ENCODE measurements at regions not wholly inside any gene's neighbourhood (a gene's known extent, or its start where the extent isn't known, plus 50 kb on each side); places are given as distances from the start of the nearest gene placed in this dataset.
A peak's percentile ranks its signal among the peaks of the same experiment; 100 is the strongest.
"Not testable (repeated sequence)": the region's sequence is repeated elsewhere in the genome, so short reads cannot be mapped to it uniquely, and the experiment has no call there.

DNA sequence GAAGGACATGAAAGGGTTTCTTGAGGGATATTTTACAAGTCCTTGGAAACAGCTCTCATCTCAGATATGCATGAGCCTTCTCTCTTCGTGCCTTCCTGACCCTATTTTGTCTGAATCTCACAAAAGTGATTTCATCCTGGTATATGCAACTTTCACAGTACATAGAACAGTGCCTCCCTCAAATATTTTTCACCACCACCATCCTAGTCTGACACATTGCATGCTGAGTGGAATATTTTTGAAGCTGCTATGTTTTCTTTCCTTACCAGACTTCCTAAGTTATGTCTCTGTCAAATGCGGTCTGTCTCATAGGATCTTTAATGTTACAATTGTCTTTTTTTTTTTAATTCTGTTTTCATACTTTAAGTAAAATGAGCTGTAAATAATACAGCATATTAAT, 673.3 kb upstream of the LRRN3 start:
- no peak for FAIRE-seq
- Histone ChIP-seq H3K36me3 (ENCODE audit: control insufficient read depth, insufficient read depth, low read length) (no peaks in the 10 kb centered on the region), H3K27me3 (ENCODE audit: control insufficient read depth, insufficient read depth, low read length) (no peaks in the 10 kb centered on the region), H3K4me3 (ENCODE audit: low read depth, low read length) (no peak overlapping the region)
- TF ChIP-seq, protein P1, sequence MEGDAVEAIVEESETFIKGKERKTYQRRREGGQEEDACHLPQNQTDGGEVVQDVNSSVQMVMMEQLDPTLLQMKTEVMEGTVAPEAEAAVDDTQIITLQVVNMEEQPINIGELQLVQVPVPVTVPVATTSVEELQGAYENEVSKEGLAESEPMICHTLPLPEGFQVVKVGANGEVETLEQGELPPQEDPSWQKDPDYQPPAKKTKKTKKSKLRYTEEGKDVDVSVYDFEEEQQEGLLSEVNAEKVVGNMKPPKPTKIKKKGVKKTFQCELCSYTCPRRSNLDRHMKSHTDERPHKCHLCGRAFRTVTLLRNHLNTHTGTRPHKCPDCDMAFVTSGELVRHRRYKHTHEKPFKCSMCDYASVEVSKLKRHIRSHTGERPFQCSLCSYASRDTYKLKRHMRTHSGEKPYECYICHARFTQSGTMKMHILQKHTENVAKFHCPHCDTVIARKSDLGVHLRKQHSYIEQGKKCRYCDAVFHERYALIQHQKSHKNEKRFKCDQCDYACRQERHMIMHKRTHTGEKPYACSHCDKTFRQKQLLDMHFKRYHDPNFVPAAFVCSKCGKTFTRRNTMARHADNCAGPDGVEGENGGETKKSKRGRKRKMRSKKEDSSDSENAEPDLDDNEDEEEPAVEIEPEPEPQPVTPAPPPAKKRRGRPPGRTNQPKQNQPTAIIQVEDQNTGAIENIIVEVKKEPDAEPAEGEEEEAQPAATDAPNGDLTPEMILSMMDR (IDR thresholded peaks at IDR 0.05; ENCODE audit: insufficient read depth, low read length, severe bottlenecking) = no peak
- no peak for DNase-seq (ENCODE audit: low read depth)

DNA sequence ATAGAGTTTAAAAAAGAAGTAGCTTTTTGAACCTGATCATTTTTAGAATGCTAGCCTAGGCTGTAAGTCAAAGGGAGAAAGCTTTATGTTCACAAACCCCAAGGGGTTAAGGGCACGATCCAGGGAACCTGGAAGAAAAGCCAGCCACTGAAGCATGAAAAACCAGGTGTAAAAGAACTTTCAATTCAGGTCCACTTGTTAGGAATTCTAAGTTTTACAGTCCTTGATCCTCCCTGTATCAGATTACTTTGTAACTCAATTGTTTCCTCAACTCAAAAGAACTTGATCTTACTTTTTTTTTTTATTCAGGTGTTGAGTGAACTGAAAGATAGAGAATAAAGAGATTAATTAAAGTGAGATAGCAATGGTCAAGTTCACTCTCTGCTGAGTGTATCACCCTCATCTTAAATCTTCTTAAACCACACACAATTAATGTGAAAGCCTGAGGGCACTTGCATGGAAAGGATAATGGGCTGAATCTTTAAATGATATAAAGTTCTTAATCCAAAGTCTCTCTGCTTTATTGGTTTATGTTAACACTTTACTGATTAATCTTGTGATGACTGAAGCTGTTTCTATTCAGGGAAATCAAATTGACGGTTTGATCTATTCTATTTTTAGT, 672.2 kb upstream of the LRRN3 start:
- no peak for FAIRE-seq
- Histone ChIP-seq H3K4me3 (ENCODE audit: low read depth, low read length) (no peak overlapping the region), H3K27me3 (ENCODE audit: control insufficient read depth, insufficient read depth, low read length) (no peaks in the 10 kb centered on the region), H3K36me3 (ENCODE audit: control insufficient read depth, insufficient read depth, low read length) (no peaks in the 10 kb centered on the region)
- TF ChIP-seq, protein P1 (IDR thresholded peaks at IDR 0.05; ENCODE audit: insufficient read depth, low read length, severe bottlenecking) = no peak
- no peak for DNase-seq (ENCODE audit: low read depth)

DNA sequence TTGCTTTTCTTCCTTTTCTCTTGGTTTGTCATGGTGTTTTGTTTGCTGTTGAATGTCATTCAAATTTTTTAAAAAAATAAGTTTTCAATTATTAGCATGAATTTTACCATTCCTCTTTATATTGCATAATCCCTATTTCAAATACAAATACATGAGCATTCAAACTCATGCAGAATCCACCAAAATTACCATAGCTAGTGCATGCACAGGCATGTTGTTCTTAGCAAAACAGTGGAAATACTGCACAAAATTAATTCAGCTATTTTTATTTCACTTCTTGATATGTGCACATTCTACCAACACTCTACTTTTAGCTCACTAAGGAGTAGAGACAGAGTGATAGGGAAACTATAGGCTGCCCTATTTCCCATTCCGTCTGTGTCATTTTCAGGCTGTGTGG, 670.1 kb upstream of the LRRN3 start:
- Histone ChIP-seq H3K4me3 (ENCODE audit: low read depth, low read length) (no peak overlapping the region), H3K27me3 (ENCODE audit: control insufficient read depth, insufficient read depth, low read length) (no peaks in the 10 kb centered on the region), H3K36me3 (ENCODE audit: control insufficient read depth, insufficient read depth, low read length) (no peaks in the 10 kb centered on the region)
- FAIRE-seq (no peak), DNase-seq (ENCODE audit: low read depth) (no peak)
- TF ChIP-seq, protein P1 (IDR thresholded peaks at IDR 0.05; ENCODE audit: insufficient read depth, low read length, severe bottlenecking) = no peak

DNA sequence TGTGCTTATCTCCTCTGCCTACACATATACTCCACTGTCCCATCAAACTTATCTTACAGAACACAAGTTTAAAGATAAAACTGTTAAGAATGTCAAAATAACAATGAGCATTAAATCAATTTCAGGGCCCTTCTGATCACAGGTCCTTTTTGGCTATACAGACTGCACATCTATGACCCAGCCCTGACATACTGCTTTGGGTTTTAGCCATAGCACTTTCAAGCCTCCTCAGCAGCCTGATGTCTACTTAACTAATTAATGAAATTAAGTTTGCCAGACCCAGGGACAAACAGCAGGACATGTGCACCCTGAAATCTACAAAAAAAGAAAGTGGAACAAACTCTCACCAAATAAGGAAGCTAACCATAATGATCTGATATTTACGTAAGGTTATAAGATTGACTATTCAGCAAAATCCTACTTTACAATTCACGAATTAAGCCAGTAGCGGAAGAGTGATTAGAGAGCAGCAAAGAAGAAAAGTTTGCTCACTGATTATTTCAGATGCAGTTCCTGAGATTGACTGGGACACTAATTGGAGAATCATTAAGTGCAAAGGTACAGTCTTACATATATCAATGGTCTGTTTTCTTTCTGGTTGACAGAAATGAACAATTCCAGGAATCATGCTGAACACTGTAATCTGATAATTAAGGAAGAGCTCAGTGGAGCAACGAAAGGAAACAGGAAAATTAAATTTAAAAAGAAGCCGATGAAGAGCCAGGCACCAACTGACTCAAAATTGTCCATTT, 669.3 kb upstream of the LRRN3 start:
- H3K27me3 ChIP-seq (ENCODE audit: control insufficient read depth, insufficient read depth, low read length) = no peaks in the 10 kb centered on the region
- no peak for DNase-seq (ENCODE audit: low read depth)
- FAIRE-seq = no peak
- no peaks in the 10 kb centered on the region for H3K36me3 ChIP-seq (ENCODE audit: control insufficient read depth, insufficient read depth, low read length)
- no peak overlapping the region for H3K4me3 ChIP-seq (ENCODE audit: low read depth, low read length)
- TF ChIP-seq, protein P1 (IDR thresholded peaks at IDR 0.05; ENCODE audit: insufficient read depth, low read length, severe bottlenecking) = no peak

DNA sequence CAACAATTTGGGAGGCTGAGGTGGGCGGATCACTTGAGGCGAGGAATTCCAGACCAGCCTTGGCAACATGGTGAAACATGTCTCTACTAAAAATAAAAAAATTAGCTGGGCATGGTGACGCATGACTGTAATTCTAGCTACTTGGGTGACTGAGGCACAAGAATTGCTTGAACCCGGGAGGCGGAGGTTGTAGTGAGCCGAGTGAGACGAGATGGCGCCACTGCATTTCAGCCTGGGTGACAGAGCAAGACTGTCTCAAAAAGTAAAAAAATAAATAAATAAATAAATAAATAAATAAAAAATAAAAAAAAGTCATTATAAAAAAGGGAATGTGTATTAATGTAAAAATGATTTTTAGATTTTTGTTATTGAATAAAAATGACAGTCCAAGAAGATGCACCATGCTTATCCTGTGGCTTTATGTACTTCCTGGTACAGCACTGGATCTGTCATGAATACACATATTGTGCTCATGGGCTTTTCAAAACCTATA, 658.8 kb upstream of the LRRN3 start:
- TF ChIP-seq, protein P1 (IDR thresholded peaks at IDR 0.05; ENCODE audit: insufficient read depth, low read length, severe bottlenecking) = no peak
- DNase-seq (ENCODE audit: low read depth) = peak; percentile 4
- Histone ChIP-seq H3K27me3 (ENCODE audit: control insufficient read depth, insufficient read depth, low read length) (no peaks in the 10 kb centered on the region), H3K4me3 (ENCODE audit: low read depth, low read length) (no peak overlapping the region), H3K36me3 (ENCODE audit: control insufficient read depth, insufficient read depth, low read length) (no peaks in the 10 kb centered on the region)
- FAIRE-seq = no peak

DNA sequence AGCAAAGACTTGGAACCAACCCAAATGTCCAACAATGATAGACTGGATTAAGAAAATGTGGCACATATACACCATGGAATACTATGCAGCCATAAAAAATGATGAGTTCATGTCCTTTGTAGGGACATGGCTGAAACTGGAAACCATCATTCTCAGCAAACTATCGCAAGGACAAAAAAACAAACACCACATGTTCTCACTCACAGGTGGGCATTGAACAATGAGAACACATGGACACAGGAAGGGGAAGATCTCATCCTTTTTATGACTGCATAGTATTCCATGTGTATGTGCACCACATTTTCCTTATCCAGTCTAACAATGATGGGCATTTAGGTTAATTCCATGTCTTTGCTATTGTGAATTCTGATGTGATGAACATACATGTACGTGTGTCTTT, 652.0 kb upstream of the LRRN3 start:
- not testable (repeated sequence) for DNase-seq (ENCODE audit: low read depth); H3K4me3 ChIP-seq (ENCODE audit: low read depth, low read length); H3K36me3 ChIP-seq (ENCODE audit: control insufficient read depth, insufficient read depth, low read length); FAIRE-seq; H3K27me3 ChIP-seq (ENCODE audit: control insufficient read depth, insufficient read depth, low read length)

Measured in bronchial epithelial cell (primary cell).